GM06990 (cell line): ENCODE measurements at regions not wholly inside any gene's neighbourhood (a gene's known extent, or its start where the extent isn't known, plus 50 kb on each side); places are given as distances from the start of the nearest gene placed in this dataset.

ENCODE experiments used
- DNase-seq: peaks from one replicate; pipeline ENCODE4 v3.0.0-alpha.2; 2011; ENCODE audit not compliant: insufficient read length; ENCODE audit errors: extremely low read depth
- H3K27me3 ChIP-seq: replicated peaks from 2 replicates; pipeline ENCODE4 v1.6.0; 2011; ENCODE audit warnings: low read length; ENCODE audit not compliant: control insufficient read depth, insufficient read depth
- H3K36me3 ChIP-seq: 2 replicates; pipeline ENCODE4 v1.5.1; 2011; ENCODE audit warnings: low read length; ENCODE audit not compliant: control insufficient read depth, insufficient read depth
- H3K4me3 ChIP-seq: replicated peaks from 2 replicates; pipeline ENCODE4 v1.5.1; 2011; ENCODE audit warnings: low read depth, mild to moderate bottlenecking, control low read depth, low read length
- TF ChIP-seq, protein P1 (sequence below): IDR thresholded peaks from 2 replicates; pipeline ENCODE4 v1.5.1; 2011; ENCODE audit warnings: low read length, control low read depth, mild to moderate bottlenecking, inconsistent platforms; ENCODE audit not compliant: insufficient read depth, poor library complexity, severe bottlenecking

- TF ChIP-seq, protein P1, sequence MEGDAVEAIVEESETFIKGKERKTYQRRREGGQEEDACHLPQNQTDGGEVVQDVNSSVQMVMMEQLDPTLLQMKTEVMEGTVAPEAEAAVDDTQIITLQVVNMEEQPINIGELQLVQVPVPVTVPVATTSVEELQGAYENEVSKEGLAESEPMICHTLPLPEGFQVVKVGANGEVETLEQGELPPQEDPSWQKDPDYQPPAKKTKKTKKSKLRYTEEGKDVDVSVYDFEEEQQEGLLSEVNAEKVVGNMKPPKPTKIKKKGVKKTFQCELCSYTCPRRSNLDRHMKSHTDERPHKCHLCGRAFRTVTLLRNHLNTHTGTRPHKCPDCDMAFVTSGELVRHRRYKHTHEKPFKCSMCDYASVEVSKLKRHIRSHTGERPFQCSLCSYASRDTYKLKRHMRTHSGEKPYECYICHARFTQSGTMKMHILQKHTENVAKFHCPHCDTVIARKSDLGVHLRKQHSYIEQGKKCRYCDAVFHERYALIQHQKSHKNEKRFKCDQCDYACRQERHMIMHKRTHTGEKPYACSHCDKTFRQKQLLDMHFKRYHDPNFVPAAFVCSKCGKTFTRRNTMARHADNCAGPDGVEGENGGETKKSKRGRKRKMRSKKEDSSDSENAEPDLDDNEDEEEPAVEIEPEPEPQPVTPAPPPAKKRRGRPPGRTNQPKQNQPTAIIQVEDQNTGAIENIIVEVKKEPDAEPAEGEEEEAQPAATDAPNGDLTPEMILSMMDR: no peak
- Histone ChIP-seq H3K27me3 (no peaks in the 10 kb centered on the region), H3K36me3 (no peaks in the 10 kb centered on the region), H3K4me3 (no peak overlapping the region)
- DNase-seq: no peak
These were observed 568.8 kb upstream of the ADARB2 start for GRCh38 chr10:2306081-2306480.

DNA sequence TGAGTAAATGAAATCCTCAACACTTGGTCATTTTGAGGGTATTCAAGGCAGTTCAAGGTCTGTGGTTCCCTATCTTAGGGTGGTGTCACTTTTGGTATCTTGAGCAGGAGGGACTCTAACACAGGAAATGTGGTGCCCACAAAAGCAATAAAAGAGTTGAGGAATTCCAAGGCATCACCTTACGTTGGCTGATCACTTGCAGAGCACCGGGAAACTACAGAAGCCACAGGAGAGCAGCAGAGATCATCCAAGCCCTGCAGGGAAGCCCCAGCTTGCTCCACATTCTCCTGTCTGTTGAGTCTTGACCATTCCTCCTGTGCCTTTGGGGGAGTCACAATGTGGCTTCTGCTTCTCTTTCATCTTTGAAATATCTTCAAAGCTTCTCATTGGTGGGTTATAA, 565.8 kb upstream of the ADARB2 start:
- TF ChIP-seq, protein P1: no peak
- no peak for DNase-seq

DNA sequence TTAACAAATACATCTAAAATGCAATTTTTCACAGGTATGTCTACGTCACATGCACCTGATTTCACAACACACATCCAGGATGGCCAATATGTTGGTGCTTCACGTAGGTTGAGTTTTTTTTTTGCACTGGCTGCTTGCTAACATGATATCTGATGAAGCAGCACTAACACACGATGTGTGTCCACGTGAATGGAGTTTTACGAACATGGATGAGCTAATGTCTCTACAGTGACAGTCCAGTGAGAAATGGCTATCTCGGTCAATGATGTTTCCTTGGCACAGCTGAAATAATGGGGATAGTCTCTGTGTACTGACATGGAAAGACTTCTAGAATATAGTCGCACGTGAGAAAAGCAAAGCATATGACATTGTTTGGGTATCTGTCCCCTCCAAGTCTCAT, 563.9 kb upstream of the ADARB2 start:
- H3K27me3 ChIP-seq: no peaks in the 10 kb centered on the region

More for the DNA sequence above, 565.8 kb upstream of the ADARB2 start:
- H3K4me3 ChIP-seq: no peak overlapping the region
- no peaks in the 10 kb centered on the region for H3K36me3 ChIP-seq
- no peaks in the 10 kb centered on the region for H3K27me3 ChIP-seq

GRCh38 chr10:2300231-2300630, 562.9 kb upstream of the ADARB2 start:
- DNase-seq: no peak
- Histone ChIP-seq H3K27me3 (no peaks in the 10 kb centered on the region), H3K4me3 (no peak overlapping the region), H3K36me3 (no peaks in the 10 kb centered on the region)
- TF ChIP-seq, protein P1: no peak

More for the DNA sequence above, 563.9 kb upstream of the ADARB2 start:
- Histone ChIP-seq H3K4me3 (no peak overlapping the region), H3K36me3 (no peaks in the 10 kb centered on the region)
- no peak for DNase-seq
- TF ChIP-seq, protein P1: no peak

- no peaks in the 10 kb centered on the region for H3K36me3 ChIP-seq
- DNase-seq: no peak
- H3K4me3 ChIP-seq: no peak overlapping the region
- TF ChIP-seq, protein P1: no peak
- no peaks in the 10 kb centered on the region for H3K27me3 ChIP-seq
These were observed 559.0 kb upstream of the ADARB2 start for GRCh38 chr10:2296179-2296891.
